Astrocyte (in vitro differentiated cells and primary cell): ENCODE measurements at regions not wholly inside any gene's neighbourhood (a gene's known extent, or its start where the extent isn't known, plus 50 kb on each side); places are given as distances from the start of the nearest gene placed in this dataset.
A peak's percentile ranks its signal among the peaks of the same experiment; 100 is the strongest.

Experiments used
- DNase-seq: peaks from one replicate; pipeline ENCODE4 v3.0.0-alpha.2; 2010; ENCODE audit warnings: low read depth
- FAIRE-seq: peaks from 2 replicates; lab custom pipeline; 2011; peaks lifted over from hg19 to GRCh38; lab: Jason Lieb, UNC
- H2AFZ ChIP-seq: 2 replicates; pipeline ENCODE4 v1.6.0; 2012; ENCODE audit warnings: low read depth, low read length, inconsistent platforms
- H3K27ac ChIP-seq: 2 replicates; pipeline ENCODE4 v1.5.1; 2011; ENCODE audit warnings: low read depth, low read length, inconsistent platforms
- H3K27me3 ChIP-seq: 2 replicates; pipeline ENCODE4 v1.6.0; 2011; ENCODE audit warnings: low read length, inconsistent platforms; ENCODE audit not compliant: insufficient read depth
- H3K36me3 ChIP-seq: 2 replicates; pipeline ENCODE4 v1.5.1; 2011; ENCODE audit warnings: low read length, inconsistent platforms; ENCODE audit not compliant: insufficient read depth
- H3K4me1 ChIP-seq: 2 replicates; pipeline ENCODE4 v1.5.1; 2011; ENCODE audit warnings: low read length, inconsistent platforms; ENCODE audit not compliant: insufficient read depth
- H3K4me2 ChIP-seq: 2 replicates; pipeline ENCODE4 v1.6.0; 2012; ENCODE audit warnings: low read length, inconsistent platforms
- H3K4me3 ChIP-seq: 2 replicates; pipeline ENCODE4 v1.5.1; 2011; ENCODE audit warnings: low read depth, mild to moderate bottlenecking, low read length, inconsistent platforms; ENCODE audit not compliant: insufficient read depth
- H3K79me2 ChIP-seq: 2 replicates; pipeline ENCODE4 v1.6.0; 2012; ENCODE audit warnings: mild to moderate bottlenecking, low read length, inconsistent platforms; ENCODE audit not compliant: insufficient read depth
- H3K9ac ChIP-seq: 2 replicates; pipeline ENCODE4 v1.6.0; 2012; ENCODE audit warnings: mild to moderate bottlenecking, low read length, inconsistent platforms
- H3K9me3 ChIP-seq: 2 replicates; pipeline ENCODE4 v1.5.1; 2012; ENCODE audit warnings: low read depth, mild to moderate bottlenecking, low read length, inconsistent platforms; ENCODE audit not compliant: insufficient read depth
- H4K20me1 ChIP-seq: 2 replicates; pipeline ENCODE4 v1.6.0; 2012; ENCODE audit warnings: low read length, inconsistent platforms; ENCODE audit not compliant: insufficient read depth
- H3K27ac Mint-ChIP-seq: one replicate; pipeline ENCODE4 v1.8.0; 2021; ENCODE audit warnings: mild to moderate bottlenecking, mixed read lengths; ENCODE audit not compliant: unreplicated experiment
- H3K27me3 Mint-ChIP-seq: one replicate; pipeline ENCODE4 v1.8.0; 2021; ENCODE audit warnings: low read depth, mixed read lengths; ENCODE audit not compliant: unreplicated experiment
- H3K36me3 Mint-ChIP-seq: one replicate; pipeline ENCODE4 v1.8.0; 2021; ENCODE audit warnings: low read depth, mixed read lengths; ENCODE audit not compliant: unreplicated experiment
- H3K4me1 Mint-ChIP-seq: one replicate; pipeline ENCODE4 v1.8.0; 2021; ENCODE audit warnings: low read depth, mixed read lengths; ENCODE audit not compliant: unreplicated experiment
- H3K4me3 Mint-ChIP-seq: one replicate; pipeline ENCODE4 v1.8.0; 2021; ENCODE audit warnings: mild to moderate bottlenecking, moderate library complexity, mixed read lengths; ENCODE audit not compliant: unreplicated experiment
- H3K9me3 Mint-ChIP-seq: one replicate; pipeline ENCODE4 v1.8.0; 2021; ENCODE audit warnings: mild to moderate bottlenecking, mixed read lengths; ENCODE audit not compliant: unreplicated experiment
- EZH2 ChIP-seq: IDR thresholded peaks from 2 replicates; pipeline ENCODE4 v1.6.1; 2012; ENCODE audit warnings: mild to moderate bottlenecking, low read length, inconsistent platforms; ENCODE audit not compliant: insufficient read depth
- TF ChIP-seq, protein P1 (sequence below): IDR thresholded peaks from 2 replicates; pipeline ENCODE4 v1.5.1; 2011; ENCODE audit warnings: low read depth, mild to moderate bottlenecking, inconsistent platforms, low read length, moderate library complexity; ENCODE audit not compliant: insufficient read depth

DNA sequence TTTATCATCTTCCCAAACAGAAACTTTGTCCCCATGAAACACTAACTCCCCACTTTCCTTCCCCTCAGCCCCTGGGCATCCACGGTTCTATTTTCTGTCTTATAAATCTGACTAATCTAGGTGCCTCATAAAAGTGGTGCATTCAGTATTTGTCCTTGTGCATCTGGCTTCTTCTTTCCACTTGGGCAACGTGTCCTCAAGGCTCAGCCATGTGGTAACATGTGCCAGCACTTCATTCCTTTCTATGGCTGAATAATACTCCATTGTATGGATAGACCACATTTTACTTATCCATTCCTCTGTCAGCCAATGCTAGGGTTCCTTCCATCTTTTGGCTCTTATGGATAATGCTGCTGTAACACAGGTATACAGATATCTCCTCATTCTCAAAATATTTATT lies 305.0 kb upstream of the RUNX1 start:
- TF ChIP-seq, protein P1, sequence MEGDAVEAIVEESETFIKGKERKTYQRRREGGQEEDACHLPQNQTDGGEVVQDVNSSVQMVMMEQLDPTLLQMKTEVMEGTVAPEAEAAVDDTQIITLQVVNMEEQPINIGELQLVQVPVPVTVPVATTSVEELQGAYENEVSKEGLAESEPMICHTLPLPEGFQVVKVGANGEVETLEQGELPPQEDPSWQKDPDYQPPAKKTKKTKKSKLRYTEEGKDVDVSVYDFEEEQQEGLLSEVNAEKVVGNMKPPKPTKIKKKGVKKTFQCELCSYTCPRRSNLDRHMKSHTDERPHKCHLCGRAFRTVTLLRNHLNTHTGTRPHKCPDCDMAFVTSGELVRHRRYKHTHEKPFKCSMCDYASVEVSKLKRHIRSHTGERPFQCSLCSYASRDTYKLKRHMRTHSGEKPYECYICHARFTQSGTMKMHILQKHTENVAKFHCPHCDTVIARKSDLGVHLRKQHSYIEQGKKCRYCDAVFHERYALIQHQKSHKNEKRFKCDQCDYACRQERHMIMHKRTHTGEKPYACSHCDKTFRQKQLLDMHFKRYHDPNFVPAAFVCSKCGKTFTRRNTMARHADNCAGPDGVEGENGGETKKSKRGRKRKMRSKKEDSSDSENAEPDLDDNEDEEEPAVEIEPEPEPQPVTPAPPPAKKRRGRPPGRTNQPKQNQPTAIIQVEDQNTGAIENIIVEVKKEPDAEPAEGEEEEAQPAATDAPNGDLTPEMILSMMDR, result no peak
- no peak for TF ChIP-seq EZH2
- Mint-ChIP-seq H3K36me3 (no peaks in the 10 kb centered on the region), H3K9me3 (peaks cover 5% of the 10 kb centered on the region)

DNA sequence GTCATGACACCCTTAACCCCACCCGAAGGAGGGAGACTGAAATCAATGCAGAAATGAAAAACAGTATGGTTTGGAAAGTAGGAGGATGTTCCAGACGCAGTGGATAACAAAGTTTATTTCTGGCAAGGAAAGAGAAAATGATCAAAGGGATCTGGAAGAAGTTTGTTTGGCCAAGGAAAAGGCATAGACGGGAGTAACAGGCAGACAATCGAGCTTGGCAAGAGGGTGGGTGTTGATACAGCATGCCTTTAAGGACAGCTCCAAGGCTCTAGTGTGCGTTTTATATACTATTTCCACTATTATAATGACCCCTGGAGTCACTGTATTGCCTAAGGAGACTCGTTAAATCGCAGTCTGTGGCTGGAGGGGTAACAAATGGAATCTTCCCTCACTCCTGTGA lies 303.7 kb upstream of the RUNX1 start:
- Mint-ChIP-seq H3K4me3 (no peak overlapping the region), H3K4me1 (peaks cover 36% of the 10 kb centered on the region), H3K27ac (peak overlapping the region; percentile 78), H3K36me3 (no peaks in the 10 kb centered on the region), H3K9me3 (peaks cover 5% of the 10 kb centered on the region), H3K27me3 (no peaks in the 10 kb centered on the region)
- DNase-seq, result no peak
- Histone ChIP-seq H4K20me1 (no peaks in the 10 kb centered on the region), H3K4me3 (no peak overlapping the region), H3K4me2 (peak overlapping the region; percentile 9), H3K9ac (no peak overlapping the region), H3K79me2 (no peaks in the 10 kb centered on the region), H3K9me3 (no peaks in the 10 kb centered on the region), H3K36me3 (no peaks in the 10 kb centered on the region), H3K4me1 (peaks cover 13% of the 10 kb centered on the region), H3K27me3 (no peaks in the 10 kb centered on the region), H3K27ac (peak overlapping the region; percentile 42), H2AFZ (no peak overlapping the region)
- no peak for TF ChIP-seq EZH2
- TF ChIP-seq, protein P1, result no peak
- FAIRE-seq, result no peak

More for the DNA sequence above, 305.0 kb upstream of the RUNX1 start:
- H3K36me3 ChIP-seq, result no peaks in the 10 kb centered on the region
- H3K4me2 ChIP-seq, result no peak overlapping the region
- Mint-ChIP-seq H3K27me3 (no peaks in the 10 kb centered on the region), H3K4me1 (peaks cover 32% of the 10 kb centered on the region), H3K4me3 (no peak overlapping the region), H3K27ac (peak overlapping the region; percentile 77)
- H3K4me3 ChIP-seq, result no peak overlapping the region
- no peak overlapping the region for H3K9ac ChIP-seq
- no peaks in the 10 kb centered on the region for H3K9me3 ChIP-seq
- peaks cover 13% of the 10 kb centered on the region for H3K4me1 ChIP-seq
- H3K27me3 ChIP-seq, result no peaks in the 10 kb centered on the region
- H2AFZ ChIP-seq, result no peak overlapping the region
- H4K20me1 ChIP-seq, result no peaks in the 10 kb centered on the region
- DNase-seq (no peak), FAIRE-seq (no peak)
- H3K79me2 ChIP-seq, result no peaks in the 10 kb centered on the region
- H3K27ac ChIP-seq, result no peak overlapping the region

DNA sequence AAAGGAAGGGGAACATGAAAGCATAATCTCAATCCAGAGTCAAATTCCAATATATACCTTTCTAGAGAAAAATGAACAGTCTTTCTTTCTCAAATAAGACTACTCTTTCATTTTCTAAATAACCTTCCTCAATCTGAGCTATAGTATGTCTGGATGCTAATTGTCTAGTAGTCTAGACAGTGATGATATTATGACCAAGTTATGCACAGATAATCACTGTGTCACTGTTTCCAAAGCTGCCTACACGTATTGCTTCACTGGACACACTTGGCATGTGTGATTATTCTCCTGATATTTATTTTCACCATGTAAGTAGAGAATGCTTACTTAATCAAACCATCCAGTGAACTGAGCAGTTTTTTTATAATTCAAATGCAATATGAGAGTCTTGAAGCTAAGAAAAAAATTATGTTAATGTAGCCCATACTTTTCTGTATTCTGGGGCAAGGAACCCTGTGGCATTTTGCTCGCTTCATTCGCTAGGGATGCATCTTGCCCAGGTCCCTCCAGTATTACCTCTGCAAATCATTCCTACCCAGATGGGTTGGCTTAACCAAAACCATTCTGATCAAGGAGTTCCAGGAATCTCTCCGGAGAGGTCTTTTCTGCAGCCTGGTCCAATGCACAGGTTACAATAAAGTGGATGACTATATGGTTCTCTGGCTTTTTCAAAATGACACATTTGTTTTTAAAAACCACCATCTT lies 303.1 kb upstream of the RUNX1 start:
- Histone ChIP-seq H3K36me3 (no peaks in the 10 kb centered on the region), H3K4me3 (no peak overlapping the region), H3K79me2 (no peaks in the 10 kb centered on the region), H3K27ac (peak overlapping the region; percentile 64), H3K9me3 (no peaks in the 10 kb centered on the region), H3K9ac (peak overlapping the region; percentile 21), H4K20me1 (no peaks in the 10 kb centered on the region), H3K4me2 (peak overlapping the region; percentile 9), H3K27me3 (no peaks in the 10 kb centered on the region), H3K4me1 (peaks cover 13% of the 10 kb centered on the region), H2AFZ (no peak overlapping the region)
- Mint-ChIP-seq H3K27me3 (no peaks in the 10 kb centered on the region), H3K4me1 (peaks cover 36% of the 10 kb centered on the region), H3K36me3 (no peaks in the 10 kb centered on the region), H3K4me3 (no peak overlapping the region), H3K27ac (peak overlapping the region; percentile 99), H3K9me3 (peaks cover 5% of the 10 kb centered on the region)
- peak; percentile 88 for FAIRE-seq
- TF ChIP-seq, protein P1, result no peak
- TF ChIP-seq EZH2, result no peak
- DNase-seq, result peak; percentile 95
